HEK293 (cell line): ENCODE measurements at regions not wholly inside any gene's neighbourhood (a gene's known extent, or its start where the extent isn't known, plus 50 kb on each side); places are given as distances from the start of the nearest gene placed in this dataset.

Experiments
- CTCF ChIA-PET: fragments of 350-600 bp; formaldehyde crosslinking; extraction: SDS; loops from one replicate; lab custom pipeline; 2021; ENCODE audit warnings: antibody characterized with exemption; lab: Yijun Ruan, JAX
- POLR2A ChIA-PET: fragments of 300-600 bp; formaldehyde crosslinking; extraction: SDS; loops from one replicate; lab custom pipeline; 2020; ENCODE audit warnings: antibody characterized with exemption, inconsistent platforms; lab: Yijun Ruan, JAX
- H3K27ac ChIP-seq: fragments of 200-500 bp; sonication (Bioruptor generic); 2 replicates; pipeline ENCODE4 v1.5.1; 2014; ENCODE audit warnings: low read depth, low read length, control low read depth, inconsistent platforms; ENCODE audit errors: extremely low read depth
- H3K36me3 ChIP-seq, 2 experiments: fragments of 200-500 bp in 1 of 2; sonication (Bioruptor generic) in 1 of 2; 1 replicate in 1 of 2; 2 replicates in 1 of 2; pipeline ENCODE4 v1.5.1; 2014 to 2017; ENCODE audit warnings: inconsistent platforms in 2 of 2, low read length in 2 of 2; ENCODE audit not compliant: control insufficient read depth in 2 of 2, insufficient read depth in 1 of 2
- H3K4me1 ChIP-seq: fragments of 200-500 bp; sonication (Bioruptor generic); 2 replicates; pipeline ENCODE4 v1.5.1; 2014; ENCODE audit warnings: mild to moderate bottlenecking, low read length, inconsistent platforms; ENCODE audit not compliant: control insufficient read depth, insufficient read depth
- H3K4me3 ChIP-seq: 2 replicates; pipeline ENCODE4 v1.5.1; 2011; ENCODE audit warnings: low read depth, mild to moderate bottlenecking, control low read depth, low read length, moderate library complexity
- H3K9me3 ChIP-seq: fragments of 200-500 bp; sonication (Bioruptor generic); 2 replicates; pipeline ENCODE4 v1.5.1; 2014; ENCODE audit warnings: low read depth, low read length, inconsistent platforms; ENCODE audit not compliant: control insufficient read depth, insufficient read depth
- KLF7 ChIP-seq: fragments of 450-650 bp; formaldehyde crosslinking; IDR thresholded peaks from 2 replicates; pipeline ENCODE4 v1.5.1; 2016; ENCODE audit warnings: missing biosample characterization, missing genetic modification characterization, borderline replicate concordance
- KLF9 ChIP-seq: fragments of 450-650 bp; formaldehyde crosslinking; IDR thresholded peaks from 2 replicates; pipeline ENCODE4 v1.5.1; 2016; ENCODE audit warnings: missing biosample characterization, missing genetic modification characterization, low read depth
- MEIS1 ChIP-seq: sonication (generic); formaldehyde crosslinking; IDR thresholded peaks from 2 replicates; pipeline ENCODE4 v1.8.1; 2022; ENCODE audit warnings: missing genetic modification reagents, mild to moderate bottlenecking, borderline replicate concordance
- TCF7L2 ChIP-seq: IDR thresholded peaks from 2 replicates; pipeline ENCODE4 v1.6.1; 2011; ENCODE audit warnings: low read depth, mild to moderate bottlenecking, inconsistent platforms, low read length, moderate library complexity, borderline replicate concordance
- ZBTB44 ChIP-seq: fragments of 450-650 bp; IDR thresholded peaks from 2 replicates; pipeline ENCODE4 v1.5.1; 2018; ENCODE audit warnings: missing biosample characterization, mild to moderate bottlenecking, missing genetic modification characterization
- ZFP69B ChIP-seq: fragments of 450-650 bp; formaldehyde crosslinking; IDR thresholded peaks from 2 replicates; pipeline ENCODE4 v1.5.1; 2016; ENCODE audit warnings: missing biosample characterization, missing genetic modification characterization
- ZNF16 ChIP-seq: fragments of 450-650 bp; formaldehyde crosslinking; IDR thresholded peaks from 2 replicates; pipeline ENCODE4 v1.5.1; 2016; ENCODE audit warnings: low read depth, missing biosample characterization, missing genetic modification characterization
- ZNF175 ChIP-seq: fragments of 450-650 bp; formaldehyde crosslinking; IDR thresholded peaks from 2 replicates; pipeline ENCODE4 v1.5.1; 2016; ENCODE audit warnings: missing biosample characterization, missing genetic modification characterization
- ZNF221 ChIP-seq: fragments of 450-650 bp; formaldehyde crosslinking; IDR thresholded peaks from 2 replicates; pipeline ENCODE4 v1.5.1; 2017; ENCODE audit warnings: missing biosample characterization, missing genetic modification characterization, borderline replicate concordance
- ZNF239 ChIP-seq: fragments of 450-650 bp; formaldehyde crosslinking; IDR thresholded peaks from 2 replicates; pipeline ENCODE4 v1.5.1; 2016; ENCODE audit warnings: missing biosample characterization, missing genetic modification characterization
- ZNF24 ChIP-seq: fragments of 450-650 bp; formaldehyde crosslinking; IDR thresholded peaks from 2 replicates; pipeline ENCODE4 v1.5.1; 2016; ENCODE audit warnings: missing biosample characterization, missing genetic modification characterization
- ZNF248 ChIP-seq: fragments of 450-650 bp; formaldehyde crosslinking; IDR thresholded peaks from 2 replicates; pipeline ENCODE4 v1.5.1; 2017; ENCODE audit warnings: missing biosample characterization, missing genetic modification characterization
- ZNF335 ChIP-seq: fragments of 450-650 bp; formaldehyde crosslinking; conservative IDR thresholded peaks from 2 replicates; pipeline ENCODE4 v1.5.1; 2016; ENCODE audit warnings: missing biosample characterization, missing genetic modification characterization
- ZNF394 ChIP-seq: fragments of 450-650 bp; formaldehyde crosslinking; IDR thresholded peaks from 2 replicates; pipeline ENCODE4 v1.5.1; 2016; ENCODE audit warnings: missing biosample characterization, missing genetic modification characterization, mild to moderate bottlenecking, moderate library complexity, borderline replicate concordance
- ZNF549 ChIP-seq: fragments of 450-650 bp; IDR thresholded peaks from 2 replicates; pipeline ENCODE4 v1.5.1; 2018; ENCODE audit warnings: missing biosample characterization, missing genetic modification characterization, mild to moderate bottlenecking, inconsistent platforms, moderate library complexity
- ZNF624 ChIP-seq: fragments of 450-650 bp; formaldehyde crosslinking; IDR thresholded peaks from 2 replicates; pipeline ENCODE4 v1.5.1; 2017; ENCODE audit warnings: missing biosample characterization, missing genetic modification characterization
- ZNF677 ChIP-seq: fragments of 450-650 bp; IDR thresholded peaks from 2 replicates; pipeline ENCODE4 v1.5.0; 2018; ENCODE audit warnings: missing biosample characterization, mild to moderate bottlenecking, missing genetic modification characterization, moderate library complexity
- ZNF704 ChIP-seq: fragments of 450-650 bp; formaldehyde crosslinking; IDR thresholded peaks from 2 replicates; pipeline ENCODE4 v1.5.1; 2016; ENCODE audit warnings: missing biosample characterization, missing genetic modification characterization
- ZNF777 ChIP-seq: fragments of 450-650 bp; formaldehyde crosslinking; IDR thresholded peaks from 2 replicates; pipeline ENCODE4 v1.5.1; 2017; ENCODE audit warnings: missing biosample characterization, missing genetic modification characterization, borderline replicate concordance
- ZNF791 ChIP-seq: fragments of 450-650 bp; formaldehyde crosslinking; IDR thresholded peaks from 2 replicates; pipeline ENCODE4 v1.5.1; 2016; ENCODE audit warnings: missing biosample characterization, missing genetic modification characterization
- ZNF792 ChIP-seq: fragments of 450-650 bp; formaldehyde crosslinking; IDR thresholded peaks from 2 replicates; pipeline ENCODE4 v1.5.1; 2016; ENCODE audit warnings: missing biosample characterization, missing genetic modification characterization
- ZSCAN30 ChIP-seq: fragments of 450-650 bp; IDR thresholded peaks from 2 replicates; pipeline ENCODE4 v1.5.1; 2018; ENCODE audit warnings: missing biosample characterization, mild to moderate bottlenecking, missing genetic modification characterization, moderate library complexity
- TF ChIP-seq, protein P1 (sequence below): fragments of 450-650 bp; formaldehyde crosslinking; IDR thresholded peaks from 2 replicates; pipeline ENCODE4 v1.5.1; 2017; ENCODE audit warnings: missing biosample characterization, missing genetic modification characterization

DNA sequence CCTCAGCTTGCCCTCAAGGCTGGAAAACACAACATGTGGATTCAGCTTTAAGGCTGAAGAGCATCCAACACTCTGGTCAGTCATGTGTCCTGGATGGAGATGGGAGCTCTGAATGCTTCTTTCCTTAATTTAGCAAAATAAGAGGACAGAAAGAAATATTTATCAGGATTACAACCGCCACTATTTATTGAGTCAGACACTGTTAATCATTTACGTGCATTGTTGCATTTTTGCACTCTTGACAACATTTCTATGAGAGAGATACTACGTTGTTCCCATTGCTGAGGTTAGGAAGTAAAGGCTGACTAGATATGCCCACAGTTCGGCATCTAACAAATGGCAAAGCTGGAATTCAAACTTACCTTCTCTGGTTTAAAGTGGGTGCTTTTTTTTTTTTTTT is 101.8 kb upstream of the KMT2C start:
- TF ChIP-seq ZFP69B (tag by site-specific recombination) (no peak), ZNF248 (tag by site-specific recombination) (no peak), ZSCAN30 (no peak), ZNF777 (tag by site-specific recombination) (no peak), ZNF335 (tag by site-specific recombination) (no peak), KLF9 (tag by site-specific recombination) (no peak), ZNF394 (tag by site-specific recombination) (no peak), ZNF16 (tag by site-specific recombination) (no peak), ZNF239 (tag by site-specific recombination) (no peak), ZNF175 (tag by site-specific recombination) (no peak)
- TF ChIP-seq, protein P1, sequence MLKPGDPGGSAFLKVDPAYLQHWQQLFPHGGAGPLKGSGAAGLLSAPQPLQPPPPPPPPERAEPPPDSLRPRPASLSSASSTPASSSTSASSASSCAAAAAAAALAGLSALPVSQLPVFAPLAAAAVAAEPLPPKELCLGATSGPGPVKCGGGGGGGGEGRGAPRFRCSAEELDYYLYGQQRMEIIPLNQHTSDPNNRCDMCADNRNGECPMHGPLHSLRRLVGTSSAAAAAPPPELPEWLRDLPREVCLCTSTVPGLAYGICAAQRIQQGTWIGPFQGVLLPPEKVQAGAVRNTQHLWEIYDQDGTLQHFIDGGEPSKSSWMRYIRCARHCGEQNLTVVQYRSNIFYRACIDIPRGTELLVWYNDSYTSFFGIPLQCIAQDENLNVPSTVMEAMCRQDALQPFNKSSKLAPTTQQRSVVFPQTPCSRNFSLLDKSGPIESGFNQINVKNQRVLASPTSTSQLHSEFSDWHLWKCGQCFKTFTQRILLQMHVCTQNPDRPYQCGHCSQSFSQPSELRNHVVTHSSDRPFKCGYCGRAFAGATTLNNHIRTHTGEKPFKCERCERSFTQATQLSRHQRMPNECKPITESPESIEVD: no peak
- ChIA-PET CTCF (no interaction called here), POLR2A (no interaction called here)
- H3K4me1 ChIP-seq: no peaks in the 10 kb centered on the region
- no peaks in the 10 kb centered on the region for H3K36me3 ChIP-seq
- H3K9me3 ChIP-seq: no peaks in the 10 kb centered on the region
- H3K4me3 ChIP-seq: no peak overlapping the region
- H3K27ac ChIP-seq: no peak overlapping the region

DNA sequence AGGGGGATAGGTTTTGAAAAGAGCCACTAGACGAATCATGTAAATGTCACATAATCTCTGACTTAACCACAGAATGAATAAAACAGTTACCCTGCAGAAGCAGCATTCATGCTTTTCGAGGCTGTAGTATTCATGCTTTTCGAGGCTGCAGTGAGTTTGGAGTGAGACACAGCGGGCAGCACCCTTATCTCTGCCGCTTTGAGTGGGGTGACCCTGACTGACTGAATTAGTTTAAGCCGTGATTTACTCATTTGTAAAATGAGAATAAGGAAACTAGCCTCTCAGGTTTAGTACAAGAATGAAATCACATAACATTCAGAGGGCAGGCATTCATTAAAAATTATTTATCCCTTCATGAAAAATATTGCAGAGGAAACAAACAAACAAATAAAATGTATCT is 92.8 kb upstream of the KMT2C start:
- H3K4me3 ChIP-seq: no peak overlapping the region
- no peak for TF ChIP-seq ZNF24 (tag by site-specific recombination)
- no peak for TF ChIP-seq TCF7L2
- TF ChIP-seq ZNF791: no peak
- TF ChIP-seq MEIS1: no peak
- TF ChIP-seq ZNF549: no peak
- no peak for TF ChIP-seq ZNF792 (tag by site-specific recombination)
- no peak for TF ChIP-seq ZBTB44 (tag by site-specific recombination)
- no peak for TF ChIP-seq ZNF704 (tag by site-specific recombination)
- no peak for TF ChIP-seq ZNF624 (tag by site-specific recombination)
- TF ChIP-seq ZSCAN30: no peak
- no peaks in the 10 kb centered on the region for H3K4me1 ChIP-seq
- CTCF ChIA-PET: no interaction called here
- POLR2A ChIA-PET: no interaction called here
- no peaks in the 10 kb centered on the region for H3K9me3 ChIP-seq
- no peaks in the 10 kb centered on the region for H3K36me3 ChIP-seq
- no peak overlapping the region for H3K27ac ChIP-seq

DNA sequence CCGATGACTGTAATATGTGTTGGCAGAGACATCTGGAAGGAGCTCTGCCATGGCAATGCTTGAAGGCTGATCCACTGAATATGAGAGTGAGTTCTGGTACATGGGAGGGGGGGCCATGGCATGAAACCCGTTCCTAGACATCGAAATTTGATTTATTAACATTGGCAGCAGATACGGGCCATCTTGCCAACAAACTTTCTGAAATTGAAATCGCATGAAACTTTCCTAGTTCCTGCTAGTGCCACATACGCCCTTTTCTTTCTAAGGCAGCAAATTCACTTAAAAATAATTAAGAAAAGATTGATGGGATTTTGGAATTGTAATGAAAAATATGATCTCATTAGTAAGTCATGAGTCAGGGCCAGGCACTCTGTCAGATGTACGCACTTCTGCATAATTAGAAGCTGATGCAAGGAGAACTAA is 91.8 kb upstream of the KMT2C start:
- ChIA-PET CTCF (no interaction called here), POLR2A (no interaction called here)
- TF ChIP-seq KLF7 (tag by site-specific recombination) (no peak), ZNF221 (tag by site-specific recombination) (no peak), ZNF677 (tag by site-specific recombination) (no peak), ZBTB44 (tag by site-specific recombination) (no peak)
- H3K36me3 ChIP-seq: no peaks in the 10 kb centered on the region
- no peaks in the 10 kb centered on the region for H3K4me1 ChIP-seq
- no peaks in the 10 kb centered on the region for H3K9me3 ChIP-seq
- no peak overlapping the region for H3K27ac ChIP-seq
- no peak overlapping the region for H3K4me3 ChIP-seq
